ENCODE measurements at regions not wholly inside any gene's neighbourhood (a gene's known extent, or its start where the extent isn't known, plus 50 kb on each side); places are given as distances from the start of the nearest gene placed in this dataset.

DNA sequence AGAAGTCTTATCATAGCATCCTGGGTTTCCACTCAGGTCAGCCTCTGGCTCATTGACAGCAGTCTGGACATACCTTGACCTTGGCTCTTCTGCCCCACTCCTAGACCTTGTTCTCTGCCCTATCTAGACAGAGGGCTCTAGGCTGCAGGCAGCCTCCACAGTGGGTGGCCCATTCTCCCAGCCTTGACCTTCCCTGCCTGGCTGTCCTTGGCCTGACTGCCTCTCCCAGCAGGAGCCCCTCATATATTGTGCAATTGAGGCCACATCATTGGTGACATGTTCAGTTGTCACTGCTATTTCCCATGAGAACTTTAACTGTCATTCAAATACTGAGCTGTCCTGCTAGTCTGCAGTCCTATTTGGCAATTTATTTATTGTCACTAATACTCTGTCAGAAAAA lies 503.4 kb downstream of the PLXNA4 start:
- no peak for DNase-seq (ENCODE audit: low spot score)

DNA sequence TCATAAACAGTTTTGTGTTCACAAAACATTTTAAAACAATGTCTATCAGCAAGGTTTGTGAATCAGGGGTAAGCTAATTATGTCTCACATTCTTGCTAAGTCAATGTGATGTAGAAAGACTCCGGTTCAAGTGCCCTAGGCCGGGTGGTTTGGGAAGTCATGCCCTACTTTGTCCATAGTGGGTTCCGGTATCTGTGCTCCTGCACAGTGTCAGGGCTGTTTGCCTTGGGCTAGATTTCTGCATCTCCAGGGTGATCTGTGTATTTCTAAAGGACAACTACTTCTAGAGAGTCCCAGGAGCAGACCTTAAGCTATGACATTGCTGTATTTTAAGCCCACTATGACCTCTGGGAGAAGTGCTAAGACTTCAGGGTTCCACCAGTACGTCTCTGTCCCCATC lies 504.1 kb downstream of the PLXNA4 start:
- no peak for DNase-seq (ENCODE audit: low spot score)

DNA sequence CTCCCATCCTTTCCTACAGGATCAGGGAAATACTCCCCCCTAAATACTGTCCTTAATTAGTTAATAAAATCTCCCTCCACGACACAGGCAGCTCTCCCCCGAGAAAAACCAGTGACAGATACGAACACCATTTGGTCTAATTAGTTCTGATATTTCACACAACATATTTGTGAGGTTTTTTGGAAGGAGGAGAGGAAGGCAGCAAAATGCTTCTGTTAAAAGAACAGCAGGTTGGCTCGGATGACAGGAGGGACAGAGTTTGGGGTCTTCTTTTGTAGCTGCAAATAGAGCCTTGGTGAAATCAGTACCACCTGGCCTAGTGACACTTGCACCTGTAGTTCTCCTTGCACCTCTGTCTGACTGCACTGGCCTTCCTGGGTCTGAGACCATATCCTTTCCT lies 507.0 kb downstream of the PLXNA4 start:
- no peak for DNase-seq (ENCODE audit: low spot score)

DNA sequence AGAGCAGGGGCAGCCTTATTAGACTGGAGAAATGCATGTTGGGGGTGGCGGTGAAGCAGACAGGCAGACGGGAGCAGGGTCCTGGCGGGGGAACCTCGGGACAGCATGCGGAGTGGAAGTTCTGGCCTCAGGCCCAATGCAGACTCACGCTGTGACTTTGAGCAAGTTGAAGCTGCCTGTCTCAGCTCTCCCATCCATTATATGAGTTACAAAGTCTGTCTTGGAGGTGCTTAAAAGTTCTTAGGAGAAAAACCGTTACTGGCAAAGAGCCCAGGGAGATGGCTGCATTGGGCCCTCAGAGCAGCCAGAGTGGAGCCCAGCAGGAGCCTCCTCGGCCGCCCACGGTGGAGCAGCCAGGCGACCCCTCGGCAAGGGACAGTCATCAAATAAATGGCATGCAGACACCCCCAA lies 509.5 kb downstream of the PLXNA4 start:
- DNase-seq (ENCODE audit: low spot score), result no peak

DNA sequence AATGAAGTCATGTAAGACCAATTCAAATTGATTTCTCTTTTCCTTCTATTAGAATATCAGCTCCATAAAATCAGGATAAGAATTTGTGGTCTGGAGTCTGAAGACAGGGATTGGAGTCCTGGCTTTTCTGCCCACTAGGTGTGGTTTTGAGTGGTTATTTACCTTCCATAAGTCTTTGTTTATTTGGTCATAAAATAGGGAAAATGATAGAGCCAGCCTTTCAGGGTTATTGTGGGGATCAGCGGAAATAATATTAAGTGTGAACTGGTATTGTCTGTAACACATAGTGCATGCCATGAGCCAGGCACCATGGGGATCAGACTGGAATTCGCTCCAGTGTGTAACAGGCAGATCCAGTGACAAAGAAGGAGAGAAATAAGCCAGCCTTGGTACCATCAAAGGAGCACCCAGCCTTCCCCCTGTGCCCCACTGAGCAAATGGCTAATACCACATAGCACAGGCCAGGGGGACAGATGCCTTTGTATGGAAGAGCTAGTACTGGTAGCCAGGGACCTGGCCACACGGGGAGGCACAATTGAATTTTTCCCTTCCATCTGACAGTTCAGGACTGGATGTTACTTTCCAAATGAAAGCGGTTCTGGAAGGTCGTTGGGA lies 509.7 kb upstream of the PODXL start:
- no peak for DNase-seq (ENCODE audit: low spot score)

DNA sequence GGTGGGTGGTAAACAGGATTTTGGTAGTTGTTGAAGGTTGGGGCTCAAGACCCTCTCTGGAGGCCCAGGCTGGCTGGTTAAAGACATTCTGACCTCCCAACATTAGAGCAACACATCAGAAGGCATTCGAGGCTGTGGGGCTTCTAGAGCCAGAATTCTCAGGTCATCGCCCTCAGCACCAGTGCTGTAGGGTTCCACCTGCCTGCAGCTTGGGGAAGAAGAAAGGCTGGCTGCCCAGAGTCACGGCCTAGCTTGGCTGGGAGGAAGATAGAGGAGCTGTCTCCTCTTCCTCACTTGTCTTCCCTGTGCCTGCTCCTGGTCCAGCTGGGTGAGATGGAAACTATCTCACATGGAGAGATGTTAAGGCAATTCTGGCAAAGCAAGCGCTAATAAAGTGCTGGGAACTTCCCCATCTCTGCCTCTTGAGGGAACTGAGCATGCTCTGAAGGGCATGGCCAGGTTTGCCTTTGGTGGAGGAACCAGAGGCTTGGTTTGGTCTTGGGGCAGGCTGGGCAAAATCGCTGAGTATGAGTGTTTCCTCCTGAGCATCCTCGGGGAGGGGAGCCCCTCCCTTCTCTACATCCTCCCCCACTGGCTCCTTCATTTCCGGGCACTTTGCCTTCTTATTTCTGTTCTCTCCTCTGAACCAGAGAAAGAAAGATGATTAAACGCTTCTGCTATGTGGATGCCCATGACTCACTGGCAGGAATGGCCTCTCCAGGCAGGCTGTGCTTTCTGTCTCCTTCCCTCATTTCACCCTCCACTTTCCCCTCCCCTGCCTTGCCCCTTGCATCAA lies 509.0 kb upstream of the PODXL start:
- DNase-seq (ENCODE audit: low spot score), result no peak

DNA sequence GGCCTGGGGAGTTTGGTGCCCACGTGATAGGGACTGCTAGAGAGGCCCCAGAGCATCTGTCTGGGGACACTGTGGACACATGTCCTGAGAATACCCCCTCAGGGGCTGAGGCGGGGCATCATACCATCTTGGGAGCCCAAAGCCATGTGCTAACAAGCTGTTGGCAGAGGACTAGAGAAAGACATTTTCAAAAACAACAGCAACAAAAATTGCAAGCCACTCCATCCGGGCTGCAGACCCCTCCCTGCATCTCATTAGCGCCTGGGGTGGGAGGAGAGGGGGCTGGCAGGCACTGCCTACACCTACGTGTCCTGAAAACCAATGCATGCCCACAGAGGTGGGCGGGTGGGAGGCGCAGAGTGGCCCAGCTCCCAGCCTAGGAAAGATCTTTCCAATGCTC lies 507.4 kb upstream of the PODXL start:
- DNase-seq (ENCODE audit: low spot score), result no peak

DNA sequence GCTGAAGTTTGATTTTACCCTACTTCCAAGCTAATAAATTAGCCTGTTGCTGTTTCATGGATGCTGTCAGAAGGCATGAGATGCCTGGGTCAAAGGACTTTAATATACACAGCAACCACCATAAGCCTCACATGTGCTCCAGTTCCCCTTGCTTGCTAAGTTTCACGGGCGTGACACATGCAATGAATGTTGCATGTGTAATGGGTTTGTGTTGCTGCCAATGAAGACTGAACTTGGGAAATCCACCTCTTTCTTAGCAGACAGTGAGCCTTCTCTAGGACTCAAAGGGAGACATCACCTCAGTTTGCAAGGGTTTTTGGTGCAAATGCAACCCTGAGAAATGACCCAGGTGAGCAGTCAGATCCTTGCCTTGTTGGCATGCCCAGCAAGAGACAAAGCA lies 505.5 kb upstream of the PODXL start:
- DNase-seq (ENCODE audit: low spot score), result no peak

DNA sequence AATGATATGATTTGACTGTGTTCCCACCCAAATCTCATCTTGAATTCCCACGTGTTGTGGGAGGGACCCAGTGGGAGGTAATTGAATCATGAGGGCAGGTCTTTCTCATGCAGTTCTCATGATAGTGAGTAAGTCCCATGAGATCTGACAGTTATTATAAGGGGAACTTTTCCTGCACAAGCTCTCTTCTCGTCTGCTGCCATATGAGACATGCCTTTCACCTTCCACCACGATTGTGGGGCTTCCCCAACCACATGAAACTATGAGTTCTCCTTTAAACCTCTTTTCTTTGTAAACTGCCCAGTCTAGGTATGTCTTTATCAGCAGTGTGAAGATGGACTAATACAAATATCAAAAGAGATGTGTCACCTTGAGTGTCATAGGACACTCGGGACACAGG lies 502.7 kb upstream of the PODXL start:
- no peak for DNase-seq (ENCODE audit: low spot score)

DNA sequence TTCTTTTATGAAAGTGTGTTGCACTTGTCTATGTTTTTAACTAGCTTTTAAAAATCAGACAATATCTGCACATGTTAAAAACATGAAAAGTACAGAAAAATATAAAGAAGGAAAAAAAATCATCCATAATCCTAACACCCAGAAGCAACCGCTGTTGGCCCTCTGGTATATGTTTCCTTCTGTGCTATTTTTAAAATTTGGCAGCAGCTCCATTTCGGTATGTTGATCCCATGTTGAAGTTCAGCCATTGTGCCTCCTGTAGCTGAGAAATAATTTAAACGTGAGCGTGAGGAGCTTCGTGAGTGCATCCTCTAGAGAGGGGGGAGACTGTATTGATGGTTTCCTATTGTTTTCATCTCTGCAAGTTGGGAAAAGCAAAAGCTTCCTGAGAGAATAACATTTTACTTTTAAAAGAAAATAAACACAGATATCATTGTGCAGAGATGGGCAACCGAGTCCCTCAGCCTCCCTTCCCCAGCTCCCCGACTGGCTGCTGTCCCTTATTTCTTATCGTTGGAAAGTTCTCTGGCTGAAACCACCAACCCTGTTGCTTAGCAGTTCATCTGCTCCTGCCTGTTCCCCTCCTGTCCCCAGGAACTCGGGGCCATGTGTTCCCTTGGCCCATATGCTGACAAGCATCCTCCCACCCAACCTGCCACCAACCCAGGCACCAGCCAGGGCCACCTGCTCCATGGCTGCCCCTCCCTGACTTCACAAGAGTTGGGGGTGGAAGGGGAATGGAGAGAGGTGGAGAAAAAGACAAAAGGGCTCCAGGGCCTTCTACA lies 499.1 kb upstream of the PODXL start:
- no peak for DNase-seq (ENCODE audit: low spot score)

DNA sequence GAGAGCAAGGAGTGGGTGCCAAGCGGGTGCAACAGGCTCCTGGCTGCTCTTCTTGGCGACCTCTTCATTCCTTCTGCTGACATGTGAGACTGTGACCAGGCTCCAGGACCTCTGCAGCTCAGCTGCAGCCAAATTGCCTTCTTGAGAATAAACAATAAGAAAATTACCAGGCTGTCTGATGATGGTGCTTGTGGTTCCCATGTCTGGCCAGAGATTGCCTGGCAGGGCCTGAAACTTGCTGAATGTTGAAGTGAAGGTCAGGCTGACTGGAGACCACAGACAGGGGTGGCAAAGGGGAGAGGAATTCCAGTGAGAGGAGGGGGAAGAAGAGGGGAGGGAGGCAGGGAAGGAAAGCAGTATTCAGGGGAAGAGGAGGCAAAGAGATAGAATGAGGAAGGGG lies 497.4 kb upstream of the PODXL start:
- DNase-seq (ENCODE audit: low spot score), result no peak

DNA sequence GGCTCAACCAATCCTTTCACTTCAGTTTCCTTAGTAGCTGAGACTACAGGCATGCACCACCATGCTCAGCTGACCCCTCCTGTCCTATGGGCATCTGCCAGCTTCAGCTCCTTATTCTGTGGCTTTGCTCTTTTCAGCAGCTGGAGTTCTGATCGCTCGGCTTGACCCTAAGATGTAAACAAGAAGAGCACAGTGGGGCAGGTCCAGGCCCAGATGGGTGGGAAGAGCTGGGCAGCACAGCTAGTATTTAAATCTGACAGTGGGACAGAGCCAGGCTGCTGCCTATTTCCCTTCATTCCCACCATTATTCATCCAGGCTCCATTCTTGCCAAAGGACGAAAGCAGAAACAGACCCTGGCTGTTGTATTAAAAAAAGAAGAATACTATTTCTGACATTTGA lies 494.9 kb upstream of the PODXL start:
- no peak for DNase-seq (ENCODE audit: low spot score)

DNA sequence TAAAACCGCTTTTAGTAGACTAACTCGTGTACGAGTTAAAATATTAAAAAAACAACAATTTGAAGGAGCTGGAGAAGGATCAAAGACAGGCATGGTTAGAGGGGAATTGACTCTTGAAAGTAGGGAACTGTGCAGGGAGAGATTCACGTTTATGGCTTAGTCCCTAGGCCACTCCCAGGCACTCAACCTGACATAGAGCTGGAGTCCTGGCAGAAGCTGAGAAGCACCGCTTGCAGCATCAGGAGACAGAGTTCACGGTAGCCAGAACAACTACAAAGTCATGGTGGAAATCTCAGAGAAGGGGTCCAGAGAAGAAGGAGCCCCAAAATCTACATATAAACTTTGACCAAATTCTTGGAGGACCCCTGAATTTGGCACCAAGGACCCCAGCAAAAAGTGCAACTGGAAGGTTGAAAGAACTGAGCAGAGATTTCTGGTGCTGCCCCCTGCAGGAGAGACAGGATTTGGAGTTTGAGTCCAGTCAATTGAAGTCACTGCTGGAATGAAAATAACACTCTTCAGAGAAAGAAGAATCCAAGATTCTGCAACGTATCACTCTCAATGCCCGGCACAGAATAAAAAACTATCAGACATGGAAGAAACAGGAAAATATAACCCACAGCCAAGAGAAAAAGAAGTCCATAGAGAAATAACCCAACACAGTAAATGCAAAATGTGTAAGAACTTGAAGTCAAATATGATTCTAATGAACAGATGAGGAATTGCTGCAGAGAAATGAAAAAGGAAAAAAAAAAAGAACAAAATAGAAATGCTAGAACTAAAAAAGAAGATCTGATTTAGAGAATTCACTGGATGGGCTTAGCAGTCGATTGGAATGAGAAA lies 493.3 kb upstream of the PODXL start:
- DNase-seq (ENCODE audit: low spot score), result no peak

DNA sequence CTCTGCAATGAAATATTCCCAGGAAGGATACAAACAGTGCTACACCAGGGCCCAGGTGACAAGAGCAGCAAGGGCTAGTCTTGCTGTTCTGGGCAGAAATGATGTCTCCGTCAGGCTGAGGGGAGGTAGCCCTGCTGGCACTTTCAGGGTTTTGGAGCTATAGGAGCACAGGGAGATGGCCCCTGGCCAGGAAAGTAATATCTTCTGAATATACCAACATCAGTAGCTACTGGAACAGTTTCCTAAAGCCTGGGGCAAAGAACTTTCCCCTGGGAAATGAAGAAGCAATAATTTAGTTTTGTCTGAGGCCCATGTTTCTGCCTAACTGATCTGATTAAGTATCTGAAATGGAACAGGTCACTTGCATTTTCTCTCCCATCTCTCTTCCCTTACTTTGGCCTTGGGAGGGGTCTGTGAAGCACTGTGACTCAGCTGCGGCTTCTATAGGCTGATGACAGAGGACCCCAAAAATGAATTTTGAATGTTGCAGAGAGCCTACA lies 489.1 kb upstream of the PODXL start:
- DNase-seq (ENCODE audit: low spot score), result no peak

DNA sequence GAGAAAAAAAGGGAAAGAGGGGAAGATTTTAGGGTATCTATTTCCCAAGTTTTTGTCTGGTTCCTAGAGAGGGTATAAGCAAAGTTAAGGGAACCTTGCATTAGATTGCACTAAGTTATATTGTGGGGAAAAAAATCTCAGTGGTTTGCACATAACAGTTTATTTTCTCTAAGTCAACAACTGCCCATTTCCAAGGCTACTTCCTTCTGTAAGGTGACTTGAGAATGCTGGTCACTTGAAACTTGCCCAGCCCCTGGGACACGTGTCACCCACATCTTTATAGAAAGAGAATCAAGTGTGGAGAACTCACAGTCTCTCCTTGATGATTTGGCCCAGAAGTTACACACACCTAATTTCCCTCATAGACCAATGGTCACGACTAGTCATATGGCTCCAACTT lies 488.6 kb upstream of the PODXL start:
- no peak for DNase-seq (ENCODE audit: low spot score)

DNA sequence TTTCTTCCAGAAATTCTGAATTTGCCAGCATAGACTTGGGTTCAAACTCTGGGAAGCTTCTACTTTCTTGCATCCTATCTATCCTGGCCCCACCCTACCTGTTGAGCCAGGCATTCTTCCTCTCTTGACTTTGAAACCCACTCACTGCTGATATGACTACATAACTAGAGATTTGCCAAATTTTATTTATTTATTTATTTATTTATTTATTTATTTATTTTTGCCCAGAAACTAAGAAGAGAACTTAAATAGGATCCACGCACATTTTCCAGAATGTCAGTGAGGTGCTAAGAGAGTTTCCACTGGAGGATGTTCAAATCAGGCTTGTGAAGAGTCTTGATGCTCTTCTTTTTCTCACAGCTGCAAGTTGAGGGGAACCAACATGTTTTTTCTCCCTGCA lies 487.8 kb upstream of the PODXL start:
- DNase-seq (ENCODE audit: low spot score), result no peak

DNA sequence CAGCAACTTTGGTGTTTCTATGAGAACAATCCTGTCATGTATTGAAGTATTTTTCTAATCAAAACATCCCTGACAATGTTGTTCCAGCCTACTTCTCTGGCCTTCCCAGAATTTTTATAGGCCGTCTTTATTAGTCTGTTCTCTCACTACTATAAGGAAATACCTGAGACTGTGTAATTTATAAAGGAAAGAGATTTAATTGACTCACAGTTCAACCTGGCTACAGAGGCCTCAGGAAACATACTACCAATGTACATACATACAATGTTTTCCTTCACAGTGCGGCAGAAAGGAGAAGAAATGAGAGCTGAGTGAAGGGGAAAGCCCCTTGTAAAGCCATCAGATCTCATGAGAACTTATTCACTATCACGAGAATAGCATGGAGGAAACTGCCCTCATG lies 484.7 kb upstream of the PODXL start:
- DNase-seq (ENCODE audit: low spot score), result no peak

DNA sequence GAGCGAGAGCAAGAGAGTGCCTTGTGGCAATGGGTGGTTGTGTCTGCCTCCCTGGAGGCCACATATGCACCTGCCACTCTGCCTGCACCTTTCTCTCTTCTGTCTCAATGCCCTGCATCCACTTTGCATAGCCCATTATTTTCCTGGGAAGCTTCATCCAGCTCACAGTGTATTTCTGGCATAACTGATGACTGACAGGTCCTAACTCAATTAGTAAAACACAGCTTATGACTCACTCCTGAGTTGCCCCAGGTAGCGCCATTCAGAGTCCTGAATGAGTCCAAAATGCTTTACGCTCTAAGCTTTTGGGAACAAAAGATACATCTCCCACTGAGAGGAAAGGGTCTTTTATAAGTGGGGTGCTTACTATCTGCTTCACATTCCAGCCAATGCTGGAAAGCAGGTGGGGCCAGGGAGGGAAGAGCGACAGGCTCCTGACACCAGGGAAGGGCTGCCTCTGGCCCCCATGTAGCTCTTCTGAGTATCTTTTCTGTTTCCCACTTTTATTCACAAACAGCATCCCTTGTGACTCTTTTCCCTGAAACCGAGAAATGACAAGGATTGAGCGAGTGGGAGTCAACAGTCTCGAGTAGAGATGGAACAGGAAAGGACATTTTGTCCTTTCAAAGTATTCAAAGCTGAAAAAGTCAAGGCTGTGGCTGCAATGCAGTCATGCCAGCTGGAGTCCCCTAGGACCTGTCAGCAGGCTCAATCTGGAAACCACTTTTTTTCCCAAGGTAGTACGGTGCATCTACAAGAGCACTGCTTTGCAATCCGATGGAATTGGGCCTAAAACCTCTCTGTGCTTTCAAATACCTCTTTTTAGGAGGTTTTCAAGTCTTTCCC lies 479.3 kb upstream of the PODXL start:
- no peak for DNase-seq (ENCODE audit: low spot score)

DNA sequence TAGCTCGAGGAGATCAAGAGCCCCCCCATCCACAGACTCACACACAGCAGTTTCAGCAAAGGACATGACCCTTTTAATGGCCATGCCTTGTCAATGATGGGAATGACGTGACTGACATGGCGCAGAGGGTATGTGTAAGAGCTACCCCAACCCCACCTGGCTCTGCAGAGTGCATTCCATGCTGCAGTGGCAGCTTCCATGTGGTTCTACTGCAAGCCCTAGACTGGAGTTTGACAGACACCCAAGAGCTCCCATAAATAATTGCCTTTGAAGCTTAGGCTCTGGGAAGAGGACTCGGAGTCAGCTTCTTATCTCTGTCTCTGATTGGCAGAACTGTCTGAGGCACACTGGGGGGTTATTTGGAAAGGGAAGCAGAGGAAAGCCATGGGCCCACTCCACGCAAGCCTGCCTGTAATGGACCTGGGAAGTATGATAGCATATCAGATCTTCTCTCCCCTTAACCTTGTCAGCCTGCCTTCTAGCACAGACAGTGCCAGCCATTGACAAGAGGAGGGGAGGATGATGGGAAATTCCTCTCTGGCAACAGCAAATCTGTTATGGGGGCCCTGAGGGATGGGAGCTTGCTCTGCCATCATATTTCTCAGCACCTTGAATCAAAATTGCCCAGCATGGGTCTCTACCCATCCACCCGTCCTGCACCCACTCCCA lies 478.5 kb upstream of the PODXL start:
- DNase-seq (ENCODE audit: low spot score), result no peak

DNA sequence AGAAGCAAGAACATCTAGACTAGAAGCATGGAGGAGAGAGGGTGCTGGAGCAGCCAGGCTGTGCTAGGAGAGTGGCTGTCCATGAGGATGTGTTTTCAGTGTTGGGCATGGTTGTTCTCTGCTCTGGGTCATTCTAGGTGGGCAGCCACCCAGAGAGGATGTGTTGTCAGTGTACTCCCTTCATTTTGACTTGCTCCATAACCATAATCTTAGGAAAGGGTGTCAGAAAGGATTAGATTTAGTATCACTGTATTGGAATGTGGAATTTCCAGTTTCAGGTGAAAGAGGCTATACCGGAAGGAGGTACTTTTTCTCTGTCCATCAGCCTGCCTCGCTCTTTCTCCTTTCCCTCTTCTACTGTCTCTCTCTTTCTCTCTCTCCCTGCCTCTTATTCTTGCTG lies 474.5 kb upstream of the PODXL start:
- DNase-seq (ENCODE audit: low spot score), result no peak

Data from HuH-7.5 (cell line).